ENCODE measurements at regions not wholly inside any gene's neighbourhood (a gene's known extent, or its start where the extent isn't known, plus 50 kb on each side); places are given as distances from the start of the nearest gene placed in this dataset.

DNA sequence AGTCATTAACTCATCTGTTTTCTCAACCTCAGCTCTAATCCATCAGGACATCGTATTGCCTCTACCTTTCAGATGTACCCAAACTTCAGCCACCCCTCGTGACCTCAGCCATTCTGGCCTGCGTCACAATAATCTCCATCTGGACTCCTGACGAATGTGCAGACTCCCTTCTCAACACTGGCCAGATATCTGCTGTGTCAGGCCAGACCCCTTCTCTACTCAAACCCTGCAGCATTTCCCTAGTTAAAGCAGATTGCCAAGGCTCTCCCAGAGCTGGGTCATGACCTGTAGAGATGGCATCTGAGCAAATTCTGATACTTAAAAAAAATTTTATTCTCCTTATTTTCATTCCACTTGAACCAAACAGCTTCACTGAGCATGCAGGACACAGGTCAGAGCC, 69.5 kb upstream of the TMEM18 start:
- TF ChIP-seq CTCF (tag by site-specific recombination; IDR thresholded peaks at IDR 0.05) (no peak), ZNF37A (tag by site-specific recombination; IDR thresholded peaks at IDR 0.05) (no peak), ZNF830 (tag by site-specific recombination; IDR thresholded peaks at IDR 0.05; ENCODE audit: low read depth) (no peak), ZNF623 (tag by site-specific recombination; IDR thresholded peaks at IDR 0.05) (no peak), BCL11B (tag by site-specific recombination; IDR thresholded peaks at IDR 0.05; ENCODE audit: low read depth) (no peak), PBX3 (CRISPR knock-in tag; IDR thresholded peaks at IDR 0.05) (no peak), MYNN (tag by site-specific recombination; IDR thresholded peaks at IDR 0.05; ENCODE audit: borderline replicate concordance) (no peak), ZBTB20 (tag by site-specific recombination; IDR thresholded peaks at IDR 0.05) (no peak), ZFP41 (tag by site-specific recombination; IDR thresholded peaks at IDR 0.05; ENCODE audit: borderline replicate concordance) (no peak)
- TF ChIP-seq, protein P1, sequence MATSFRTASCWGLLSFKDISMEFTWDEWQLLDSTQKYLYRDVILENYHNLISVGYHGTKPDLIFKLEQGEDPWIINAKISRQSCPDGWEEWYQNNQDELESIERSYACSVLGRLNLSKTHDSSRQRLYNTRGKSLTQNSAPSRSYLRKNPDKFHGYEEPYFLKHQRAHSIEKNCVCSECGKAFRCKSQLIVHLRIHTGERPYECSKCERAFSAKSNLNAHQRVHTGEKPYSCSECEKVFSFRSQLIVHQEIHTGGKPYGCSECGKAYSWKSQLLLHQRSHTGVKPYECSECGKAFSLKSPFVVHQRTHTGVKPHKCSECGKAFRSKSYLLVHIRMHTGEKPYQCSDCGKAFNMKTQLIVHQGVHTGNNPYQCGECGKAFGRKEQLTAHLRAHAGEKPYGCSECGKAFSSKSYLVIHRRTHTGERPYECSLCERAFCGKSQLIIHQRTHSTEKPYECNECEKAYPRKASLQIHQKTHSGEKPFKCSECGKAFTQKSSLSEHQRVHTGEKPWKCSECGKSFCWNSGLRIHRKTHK (tag by site-specific recombination; IDR thresholded peaks at IDR 0.05): no peak
- TF ChIP-seq, protein P2, sequence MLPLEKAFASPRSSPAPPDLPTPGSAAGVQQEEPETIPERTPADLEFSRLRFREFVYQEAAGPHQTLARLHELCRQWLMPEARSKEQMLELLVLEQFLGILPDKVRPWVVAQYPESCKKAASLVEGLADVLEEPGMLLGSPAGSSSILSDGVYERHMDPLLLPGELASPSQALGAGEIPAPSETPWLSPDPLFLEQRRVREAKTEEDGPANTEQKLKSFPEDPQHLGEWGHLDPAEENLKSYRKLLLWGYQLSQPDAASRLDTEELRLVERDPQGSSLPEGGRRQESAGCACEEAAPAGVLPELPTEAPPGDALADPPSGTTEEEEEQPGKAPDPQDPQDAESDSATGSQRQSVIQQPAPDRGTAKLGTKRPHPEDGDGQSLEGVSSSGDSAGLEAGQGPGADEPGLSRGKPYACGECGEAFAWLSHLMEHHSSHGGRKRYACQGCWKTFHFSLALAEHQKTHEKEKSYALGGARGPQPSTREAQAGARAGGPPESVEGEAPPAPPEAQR (tag by site-specific recombination; IDR thresholded peaks at IDR 0.05): no peak
